ENCODE measurements at regions not wholly inside any gene's neighbourhood (a gene's known extent, or its start where the extent isn't known, plus 50 kb on each side); places are given as distances from the start of the nearest gene placed in this dataset.

- Histone ChIP-seq H3K27ac (no peak overlapping the region), H3K4me3 (ENCODE audit: low read depth in 1 of 2, low read length in 1 of 2) (no peak overlapping the region)
Measured at GRCh38 chr10:129375912-129376311, 91.1 kb upstream of the MGMT start.

GRCh38 chr10:129380279-129380678 lies 86.8 kb upstream of the MGMT start:
- no peaks in the 10 kb centered on the region for H3K4me1 ChIP-seq (ENCODE audit: control insufficient read depth in 1 of 2, insufficient read depth in 1 of 2, low read depth in 1 of 2, low read length in 1 of 2)
- H3K27me3 ChIP-seq = no peaks in the 10 kb centered on the region
- no peaks in the 10 kb centered on the region for H3K9me3 ChIP-seq
- no peaks in the 10 kb centered on the region for H3K36me3 ChIP-seq
- TF ChIP-seq, protein P1, sequence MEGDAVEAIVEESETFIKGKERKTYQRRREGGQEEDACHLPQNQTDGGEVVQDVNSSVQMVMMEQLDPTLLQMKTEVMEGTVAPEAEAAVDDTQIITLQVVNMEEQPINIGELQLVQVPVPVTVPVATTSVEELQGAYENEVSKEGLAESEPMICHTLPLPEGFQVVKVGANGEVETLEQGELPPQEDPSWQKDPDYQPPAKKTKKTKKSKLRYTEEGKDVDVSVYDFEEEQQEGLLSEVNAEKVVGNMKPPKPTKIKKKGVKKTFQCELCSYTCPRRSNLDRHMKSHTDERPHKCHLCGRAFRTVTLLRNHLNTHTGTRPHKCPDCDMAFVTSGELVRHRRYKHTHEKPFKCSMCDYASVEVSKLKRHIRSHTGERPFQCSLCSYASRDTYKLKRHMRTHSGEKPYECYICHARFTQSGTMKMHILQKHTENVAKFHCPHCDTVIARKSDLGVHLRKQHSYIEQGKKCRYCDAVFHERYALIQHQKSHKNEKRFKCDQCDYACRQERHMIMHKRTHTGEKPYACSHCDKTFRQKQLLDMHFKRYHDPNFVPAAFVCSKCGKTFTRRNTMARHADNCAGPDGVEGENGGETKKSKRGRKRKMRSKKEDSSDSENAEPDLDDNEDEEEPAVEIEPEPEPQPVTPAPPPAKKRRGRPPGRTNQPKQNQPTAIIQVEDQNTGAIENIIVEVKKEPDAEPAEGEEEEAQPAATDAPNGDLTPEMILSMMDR (IDR thresholded peaks at IDR 0.05) = no peak
- H3K4me3 ChIP-seq (ENCODE audit: low read depth in 1 of 2, low read length in 1 of 2) = no peak overlapping the region
- H3K27ac ChIP-seq = no peak overlapping the region

More at GRCh38 chr10:129375912-129376311, 91.1 kb upstream of the MGMT start:
- H3K4me1 ChIP-seq (ENCODE audit: control insufficient read depth in 1 of 2, insufficient read depth in 1 of 2, low read depth in 1 of 2, low read length in 1 of 2) = no peaks in the 10 kb centered on the region
- no peaks in the 10 kb centered on the region for H3K9me3 ChIP-seq
- no peaks in the 10 kb centered on the region for H3K36me3 ChIP-seq
- H3K27me3 ChIP-seq = peaks cover 35% of the 10 kb centered on the region
- TF ChIP-seq, protein P1 (IDR thresholded peaks at IDR 0.05) = no peak

DNA sequence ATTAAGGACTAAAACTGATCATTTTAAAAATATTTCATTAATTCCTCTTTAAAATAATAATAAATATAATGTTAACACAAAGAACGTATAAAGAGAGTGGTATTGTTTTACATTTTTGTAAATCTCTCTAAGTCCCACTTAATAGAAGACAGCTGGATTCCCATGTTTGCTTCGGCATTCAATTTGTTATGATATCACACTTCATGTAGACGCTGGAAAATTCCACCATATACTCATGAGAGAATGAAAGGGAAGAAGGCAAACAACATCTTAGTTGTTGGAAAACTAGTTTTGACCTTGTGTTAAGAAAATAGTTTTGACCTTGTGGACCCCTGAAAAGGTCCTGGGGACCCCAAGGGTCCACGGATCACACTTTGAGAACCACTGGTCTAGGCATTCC lies 85.3 kb upstream of the MGMT start:
- Histone ChIP-seq H3K36me3 (no peaks in the 10 kb centered on the region), H3K27me3 (no peaks in the 10 kb centered on the region), H3K9me3 (no peaks in the 10 kb centered on the region), H3K27ac (no peak overlapping the region), H3K4me1 (ENCODE audit: control insufficient read depth in 1 of 2, insufficient read depth in 1 of 2, low read depth in 1 of 2, low read length in 1 of 2) (peaks cover 3 to 5% of the 10 kb centered on the region in 2 experiments), H3K4me3 (ENCODE audit: low read depth in 1 of 2, low read length in 1 of 2) (no peak overlapping the region)
- TF ChIP-seq, protein P1 (IDR thresholded peaks at IDR 0.05) = no peak

- Histone ChIP-seq H3K27ac (no peak overlapping the region), H3K36me3 (no peaks in the 10 kb centered on the region), H3K4me3 (ENCODE audit: low read depth in 1 of 2, low read length in 1 of 2) (no peak overlapping the region), H3K27me3 (no peaks in the 10 kb centered on the region), H3K9me3 (no peaks in the 10 kb centered on the region), H3K4me1 (ENCODE audit: control insufficient read depth in 1 of 2, insufficient read depth in 1 of 2, low read depth in 1 of 2, low read length in 1 of 2) (peaks cover 3 to 10% of the 10 kb centered on the region in 2 experiments)
- TF ChIP-seq, protein P1 (IDR thresholded peaks at IDR 0.05) = no peak
Measured at GRCh38 chr10:129382401-129382800, 84.6 kb upstream of the MGMT start.

DNA sequence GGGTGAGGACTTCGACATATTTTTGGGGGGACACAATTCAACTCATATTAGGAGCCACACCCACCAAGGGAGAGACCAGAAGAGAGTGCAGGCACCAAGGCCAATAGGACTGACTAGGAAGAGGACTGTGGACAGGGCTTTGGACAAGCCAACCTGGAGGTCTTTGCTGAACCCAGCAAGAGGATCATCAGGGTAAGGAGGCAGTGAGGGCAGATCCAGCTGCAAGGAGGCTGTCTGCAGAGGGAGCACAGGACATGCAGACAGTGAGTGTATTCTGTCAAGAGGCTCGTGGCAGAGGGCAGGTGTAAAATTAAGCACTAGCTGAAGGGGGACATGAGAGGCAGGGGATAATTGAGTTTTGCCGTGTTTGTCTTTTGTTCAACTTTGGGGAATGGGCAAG lies 83.4 kb upstream of the MGMT start:
- TF ChIP-seq, protein P1 (IDR thresholded peaks at IDR 0.05) = no peak
- no peaks in the 10 kb centered on the region for H3K9me3 ChIP-seq

GRCh38 chr10:129385600-129385999 lies 81.4 kb upstream of the MGMT start:
- Histone ChIP-seq H3K4me1 (ENCODE audit: control insufficient read depth in 1 of 2, insufficient read depth in 1 of 2, low read depth in 1 of 2, low read length in 1 of 2) (peaks cover 3 to 10% of the 10 kb centered on the region in 2 experiments), H3K27ac (no peak overlapping the region), H3K27me3 (no peaks in the 10 kb centered on the region), H3K9me3 (no peaks in the 10 kb centered on the region), H3K4me3 (ENCODE audit: low read depth in 1 of 2, low read length in 1 of 2) (no peak overlapping the region), H3K36me3 (no peaks in the 10 kb centered on the region)
- TF ChIP-seq, protein P1 (IDR thresholded peaks at IDR 0.05) = no peak

More for the DNA sequence above, 83.4 kb upstream of the MGMT start:
- Histone ChIP-seq H3K27ac (no peak overlapping the region), H3K4me3 (ENCODE audit: low read depth in 1 of 2, low read length in 1 of 2) (no peak overlapping the region), H3K4me1 (ENCODE audit: control insufficient read depth in 1 of 2, insufficient read depth in 1 of 2, low read depth in 1 of 2, low read length in 1 of 2) (peaks cover 3 to 10% of the 10 kb centered on the region in 2 experiments), H3K27me3 (no peaks in the 10 kb centered on the region), H3K36me3 (no peaks in the 10 kb centered on the region)
